Activated CD4-positive, alpha-beta T cell treated with anti-CD3 and anti-CD28 coated beads, Interleukin-2, amount 50 U/mL, for 48 hours (primary cell): ENCODE measurements at regions not wholly inside any gene's neighbourhood (a gene's known extent, or its start where the extent isn't known, plus 50 kb on each side); places are given as distances from the start of the nearest gene placed in this dataset.

Source experiments
- DNase-seq, 2 experiments: peaks; one replicate each; pipeline ENCODE4 v3.0.0-alpha.2; 2020

GRCh38 chr12:45102818-45103217, 51.9 kb upstream of the DBX2 start:
- no peak for DNase-seq

- DNase-seq, result no peak
Observed at GRCh38 chr12:45105996-45106395, 55.1 kb upstream of the DBX2 start.

- DNase-seq, result no peak
Observed at GRCh38 chr12:45112306-45112705, 61.4 kb upstream of the DBX2 start.

- no peak for DNase-seq
Observed at GRCh38 chr12:45121224-45121623, 70.3 kb upstream of the DBX2 start.

GRCh38 chr12:45122768-45123380, 72.0 kb upstream of the DBX2 start:
- no peak for DNase-seq

- DNase-seq, result no peak
Observed at GRCh38 chr12:45124485-45125155, 73.7 kb upstream of the DBX2 start.

GRCh38 chr12:45125997-45126396, 75.1 kb upstream of the DBX2 start:
- DNase-seq, result no peak

GRCh38 chr12:45128637-45129036, 77.7 kb upstream of the DBX2 start:
- no peak for DNase-seq

GRCh38 chr12:45130881-45131281, 80.0 kb upstream of the DBX2 start:
- peak; percentile 35 to 48 for DNase-seq

- no peak for DNase-seq
Observed at GRCh38 chr12:45131506-45131905, 80.6 kb upstream of the DBX2 start.

GRCh38 chr12:45138609-45139008, 77.3 kb upstream of the ANO6 start:
- no peak for DNase-seq

GRCh38 chr12:45148006-45148405, 67.9 kb upstream of the ANO6 start:
- no peak for DNase-seq

GRCh38 chr12:45148619-45149018, 67.3 kb upstream of the ANO6 start:
- no peak for DNase-seq

- DNase-seq, result no peak
Observed at GRCh38 chr12:45165284-45165683, 50.6 kb upstream of the ANO6 start.

- no peak for DNase-seq
Observed at GRCh38 chr12:45166056-45166455, 49.8 kb upstream of the ANO6 start.
